Colonic mucosa (tissue), 4 donors: ENCODE measurements at regions not wholly inside any gene's neighbourhood (a gene's known extent, or its start where the extent isn't known, plus 50 kb on each side); places are given as distances from the start of the nearest gene placed in this dataset.

Source experiments
- DNase-seq: peaks from one replicate; pipeline ENCODE4 v3.0.0-alpha.2; 2020
- H3K27ac ChIP-seq: fragments of 200-600 bp; one replicate; pipeline ENCODE4 v1.8.0; 2021
- H3K27me3 ChIP-seq: fragments of 200-600 bp; one replicate; pipeline ENCODE4 v1.8.0; 2021
- H3K36me3 ChIP-seq: fragments of 200-600 bp; one replicate; pipeline ENCODE4 v1.8.0; 2021
- H3K4me1 ChIP-seq: fragments of 200-600 bp; one replicate; pipeline ENCODE4 v1.8.0; 2021; ENCODE audit warnings: mild to moderate bottlenecking
- H3K4me3 ChIP-seq: fragments of 200-600 bp; one replicate; pipeline ENCODE4 v1.8.0; 2021
- H3K9ac ChIP-seq, 2 donors: one replicate each; pipeline ENCODE4 v1.7.0; 2013; ENCODE audit warnings: control low read depth in 2 of 2, low read depth in 2 of 2, low read length in 2 of 2
- H3K9me3 ChIP-seq: fragments of 200-600 bp; one replicate; pipeline ENCODE4 v1.8.0; 2021
- intact Hi-C: fragments of 100-400 bp; cut with DNase I; formaldehyde crosslinking; loops from one replicate; pipeline ENCODE4 v1.14.1; 2022
- TF ChIP-seq, protein P1 (sequence below): fragments of 200-600 bp; IDR thresholded peaks from one replicate; pipeline ENCODE4 v1.8.0; 2022; ENCODE audit warnings: antibody characterized with exemption, mild to moderate bottlenecking
- donor health status: healthy.
- donor health status: DM: no; HTN: no; CAD: no.
- donor health status: DM: no; HTN: no; CAD: no.

DNA sequence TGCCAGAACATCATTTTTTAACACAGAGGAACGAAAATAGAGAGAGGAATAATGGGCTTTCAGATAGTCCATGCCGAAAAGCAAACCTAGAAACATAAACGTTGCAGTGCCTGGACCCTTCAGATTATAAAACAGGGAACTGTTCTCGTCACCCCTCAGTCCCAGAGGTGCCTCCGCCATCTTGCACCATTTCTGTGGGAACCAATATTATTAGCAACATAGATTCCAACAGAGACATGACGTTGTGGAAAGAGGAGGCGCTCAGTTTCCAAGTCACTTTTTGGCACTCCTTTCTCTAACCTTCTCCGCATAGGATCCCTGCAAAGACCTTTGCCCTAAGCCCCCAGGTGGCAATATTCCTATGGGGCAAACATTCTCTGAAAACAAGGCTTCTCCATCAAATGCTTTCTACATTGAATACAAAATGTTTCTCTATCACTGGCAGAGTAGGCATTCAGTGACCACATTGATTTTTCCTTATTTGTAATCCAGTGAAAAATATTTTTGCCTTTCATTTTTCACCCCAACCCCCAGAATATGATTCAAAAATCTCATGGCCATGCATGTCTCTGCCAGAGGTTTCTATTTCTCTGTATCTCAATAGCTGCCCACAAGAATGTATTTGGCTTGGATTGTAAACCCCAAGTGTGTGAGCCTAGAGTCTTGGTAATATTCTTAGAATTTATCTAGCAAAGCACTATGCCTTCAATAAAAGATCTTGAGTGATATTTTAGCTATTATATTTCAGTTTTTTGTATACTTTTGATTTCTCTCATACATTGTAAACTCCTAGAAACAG is 500.8 kb upstream of the WWC1 start:
- DNase-seq = no peak
- Histone ChIP-seq H3K27ac (no peak overlapping the region), H3K4me1 (no peaks in the 10 kb centered on the region), H3K4me3 (no peak overlapping the region), H3K9ac (no peak overlapping the region), H3K9me3 (no peaks in the 10 kb centered on the region), H3K36me3 (no peaks in the 10 kb centered on the region), H3K27me3 (no peaks in the 10 kb centered on the region)
- intact Hi-C loops = no loop called here
- TF ChIP-seq, protein P1, sequence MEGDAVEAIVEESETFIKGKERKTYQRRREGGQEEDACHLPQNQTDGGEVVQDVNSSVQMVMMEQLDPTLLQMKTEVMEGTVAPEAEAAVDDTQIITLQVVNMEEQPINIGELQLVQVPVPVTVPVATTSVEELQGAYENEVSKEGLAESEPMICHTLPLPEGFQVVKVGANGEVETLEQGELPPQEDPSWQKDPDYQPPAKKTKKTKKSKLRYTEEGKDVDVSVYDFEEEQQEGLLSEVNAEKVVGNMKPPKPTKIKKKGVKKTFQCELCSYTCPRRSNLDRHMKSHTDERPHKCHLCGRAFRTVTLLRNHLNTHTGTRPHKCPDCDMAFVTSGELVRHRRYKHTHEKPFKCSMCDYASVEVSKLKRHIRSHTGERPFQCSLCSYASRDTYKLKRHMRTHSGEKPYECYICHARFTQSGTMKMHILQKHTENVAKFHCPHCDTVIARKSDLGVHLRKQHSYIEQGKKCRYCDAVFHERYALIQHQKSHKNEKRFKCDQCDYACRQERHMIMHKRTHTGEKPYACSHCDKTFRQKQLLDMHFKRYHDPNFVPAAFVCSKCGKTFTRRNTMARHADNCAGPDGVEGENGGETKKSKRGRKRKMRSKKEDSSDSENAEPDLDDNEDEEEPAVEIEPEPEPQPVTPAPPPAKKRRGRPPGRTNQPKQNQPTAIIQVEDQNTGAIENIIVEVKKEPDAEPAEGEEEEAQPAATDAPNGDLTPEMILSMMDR = no peak

DNA sequence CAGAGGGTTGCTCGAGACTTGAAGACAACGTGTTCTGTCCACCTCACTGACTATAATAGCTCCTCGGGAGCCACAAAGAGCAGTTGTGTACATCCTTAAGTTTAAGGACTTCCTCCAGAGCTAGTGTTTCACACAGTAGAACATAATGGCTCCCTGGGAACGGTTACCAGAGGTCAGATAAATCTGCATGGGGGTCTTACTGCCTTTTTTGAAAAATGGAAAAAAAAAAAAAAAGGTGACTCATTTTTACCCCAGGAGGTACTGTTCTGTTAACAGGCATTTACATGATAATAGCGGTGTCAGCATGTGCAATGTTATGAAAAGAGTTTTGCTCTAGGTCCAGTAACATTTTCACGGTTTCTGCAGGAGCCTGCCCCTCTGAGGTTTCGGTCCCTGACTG is 498.9 kb upstream of the WWC1 start:
- no peak overlapping the region for H3K27ac ChIP-seq
- H3K4me3 ChIP-seq = no peak overlapping the region
- intact Hi-C loops = no loop called here
- H3K9me3 ChIP-seq = no peaks in the 10 kb centered on the region
- H3K36me3 ChIP-seq = no peaks in the 10 kb centered on the region
- no peak for DNase-seq
- no peak overlapping the region for H3K9ac ChIP-seq
- no peaks in the 10 kb centered on the region for H3K27me3 ChIP-seq
- H3K4me1 ChIP-seq = no peaks in the 10 kb centered on the region
- TF ChIP-seq, protein P1 = no peak

DNA sequence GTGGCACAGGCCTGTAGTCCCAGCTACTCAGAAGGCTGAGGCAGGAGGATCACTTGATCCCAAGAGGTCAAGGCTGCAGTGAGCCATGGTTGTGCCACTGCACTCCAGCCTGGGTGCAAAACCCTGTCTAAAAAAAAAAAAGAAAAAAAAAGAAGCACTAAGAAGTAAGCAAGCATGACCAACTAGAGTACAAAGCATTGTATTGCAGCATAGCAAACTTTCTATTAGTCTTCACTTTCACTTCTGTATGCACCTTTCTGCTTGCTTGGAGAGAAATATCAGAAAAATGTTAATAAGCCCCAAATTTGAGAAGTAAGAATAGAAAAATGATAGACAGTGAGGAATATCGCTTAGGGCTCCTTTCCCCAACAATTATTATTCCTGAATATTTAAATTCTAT is 497.7 kb upstream of the WWC1 start:
- Histone ChIP-seq H3K4me1 (no peaks in the 10 kb centered on the region), H3K27ac (no peak overlapping the region), H3K4me3 (no peak overlapping the region), H3K9me3 (no peaks in the 10 kb centered on the region), H3K36me3 (no peaks in the 10 kb centered on the region), H3K27me3 (no peaks in the 10 kb centered on the region), H3K9ac (no peak overlapping the region)
- TF ChIP-seq, protein P1 = no peak
- no peak for DNase-seq
- intact Hi-C loops = no loop called here

DNA sequence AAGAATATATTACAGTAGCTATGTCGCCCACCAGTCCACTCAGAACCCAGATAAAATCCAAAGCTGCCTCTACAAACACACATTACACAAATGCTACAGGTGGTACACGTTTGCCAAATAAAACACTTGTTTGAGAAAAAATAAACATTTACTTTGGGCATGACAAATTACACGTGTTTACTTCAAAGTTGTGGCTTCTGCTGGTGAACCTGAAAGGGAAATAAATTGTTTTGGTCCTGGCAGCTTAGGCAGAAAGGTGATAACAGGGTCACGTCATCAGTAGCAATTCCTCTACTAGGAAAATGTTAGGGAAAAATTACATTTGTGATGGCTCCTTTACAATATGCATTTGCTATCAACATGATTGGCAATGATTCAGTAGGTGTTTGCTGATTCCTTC is 497.3 kb upstream of the WWC1 start:
- Histone ChIP-seq H3K9me3 (no peaks in the 10 kb centered on the region), H3K9ac (no peak overlapping the region), H3K4me3 (no peak overlapping the region), H3K27ac (no peak overlapping the region), H3K36me3 (no peaks in the 10 kb centered on the region), H3K4me1 (no peaks in the 10 kb centered on the region), H3K27me3 (no peaks in the 10 kb centered on the region)
- TF ChIP-seq, protein P1 = no peak
- no peak for DNase-seq
- intact Hi-C loops = no loop called here

DNA sequence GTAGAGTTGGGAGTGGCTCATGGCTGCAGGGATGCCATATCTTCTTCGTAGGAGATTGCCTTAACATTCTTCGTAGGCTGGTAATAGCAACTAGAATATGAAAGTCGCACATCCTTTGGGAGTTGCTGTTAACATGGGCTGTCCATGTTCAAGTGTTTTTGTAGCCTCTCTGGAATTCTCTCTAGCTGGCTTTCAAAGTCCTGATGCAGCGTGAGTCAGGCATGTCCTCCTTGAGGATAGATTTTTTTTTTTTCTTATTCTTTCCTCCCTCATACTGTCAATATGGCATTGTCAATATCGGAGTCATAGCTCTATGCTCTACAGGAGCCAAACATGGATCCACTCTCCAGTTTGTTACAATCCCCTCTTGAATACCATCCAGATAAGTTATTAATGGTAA is 494.8 kb upstream of the WWC1 start:
- H3K4me1 ChIP-seq = no peaks in the 10 kb centered on the region
- H3K27ac ChIP-seq = no peak overlapping the region
- no peaks in the 10 kb centered on the region for H3K36me3 ChIP-seq
- no peak overlapping the region for H3K9ac ChIP-seq
- TF ChIP-seq, protein P1 = no peak
- DNase-seq = no peak
- intact Hi-C loops = no loop called here
- no peak overlapping the region for H3K4me3 ChIP-seq
- H3K9me3 ChIP-seq = no peaks in the 10 kb centered on the region
- H3K27me3 ChIP-seq = no peaks in the 10 kb centered on the region
